Astrocyte (in vitro differentiated cells and primary cell): ENCODE measurements at regions not wholly inside any gene's neighbourhood (a gene's known extent, or its start where the extent isn't known, plus 50 kb on each side); places are given as distances from the start of the nearest gene placed in this dataset.
"Not testable (repeated sequence)": the region's sequence is repeated elsewhere in the genome, so short reads cannot be mapped to it uniquely, and the experiment has no call there.

Experiments
- DNase-seq: peaks from one replicate; pipeline ENCODE4 v3.0.0-alpha.2; 2010; ENCODE audit warnings: low read depth
- FAIRE-seq: peaks from 2 replicates; lab custom pipeline; 2011; peaks lifted over from hg19 to GRCh38; lab: Jason Lieb, UNC
- H2AFZ ChIP-seq: 2 replicates; pipeline ENCODE4 v1.6.0; 2012; ENCODE audit warnings: low read depth, low read length, inconsistent platforms
- H3K27ac ChIP-seq: 2 replicates; pipeline ENCODE4 v1.5.1; 2011; ENCODE audit warnings: low read depth, low read length, inconsistent platforms
- H3K27me3 ChIP-seq: 2 replicates; pipeline ENCODE4 v1.6.0; 2011; ENCODE audit warnings: low read length, inconsistent platforms; ENCODE audit not compliant: insufficient read depth
- H3K36me3 ChIP-seq: 2 replicates; pipeline ENCODE4 v1.5.1; 2011; ENCODE audit warnings: low read length, inconsistent platforms; ENCODE audit not compliant: insufficient read depth
- H3K4me1 ChIP-seq: 2 replicates; pipeline ENCODE4 v1.5.1; 2011; ENCODE audit warnings: low read length, inconsistent platforms; ENCODE audit not compliant: insufficient read depth
- H3K4me2 ChIP-seq: 2 replicates; pipeline ENCODE4 v1.6.0; 2012; ENCODE audit warnings: low read length, inconsistent platforms
- H3K4me3 ChIP-seq: 2 replicates; pipeline ENCODE4 v1.5.1; 2011; ENCODE audit warnings: low read depth, mild to moderate bottlenecking, low read length, inconsistent platforms; ENCODE audit not compliant: insufficient read depth
- H3K79me2 ChIP-seq: 2 replicates; pipeline ENCODE4 v1.6.0; 2012; ENCODE audit warnings: mild to moderate bottlenecking, low read length, inconsistent platforms; ENCODE audit not compliant: insufficient read depth
- H3K9ac ChIP-seq: 2 replicates; pipeline ENCODE4 v1.6.0; 2012; ENCODE audit warnings: mild to moderate bottlenecking, low read length, inconsistent platforms
- H3K9me3 ChIP-seq: 2 replicates; pipeline ENCODE4 v1.5.1; 2012; ENCODE audit warnings: low read depth, mild to moderate bottlenecking, low read length, inconsistent platforms; ENCODE audit not compliant: insufficient read depth
- H4K20me1 ChIP-seq: 2 replicates; pipeline ENCODE4 v1.6.0; 2012; ENCODE audit warnings: low read length, inconsistent platforms; ENCODE audit not compliant: insufficient read depth
- H3K27ac Mint-ChIP-seq: one replicate; pipeline ENCODE4 v1.8.0; 2021; ENCODE audit warnings: mild to moderate bottlenecking, mixed read lengths; ENCODE audit not compliant: unreplicated experiment
- H3K27me3 Mint-ChIP-seq: one replicate; pipeline ENCODE4 v1.8.0; 2021; ENCODE audit warnings: low read depth, mixed read lengths; ENCODE audit not compliant: unreplicated experiment
- H3K36me3 Mint-ChIP-seq: one replicate; pipeline ENCODE4 v1.8.0; 2021; ENCODE audit warnings: low read depth, mixed read lengths; ENCODE audit not compliant: unreplicated experiment
- H3K4me1 Mint-ChIP-seq: one replicate; pipeline ENCODE4 v1.8.0; 2021; ENCODE audit warnings: low read depth, mixed read lengths; ENCODE audit not compliant: unreplicated experiment
- H3K4me3 Mint-ChIP-seq: one replicate; pipeline ENCODE4 v1.8.0; 2021; ENCODE audit warnings: mild to moderate bottlenecking, moderate library complexity, mixed read lengths; ENCODE audit not compliant: unreplicated experiment
- H3K9me3 Mint-ChIP-seq: one replicate; pipeline ENCODE4 v1.8.0; 2021; ENCODE audit warnings: mild to moderate bottlenecking, mixed read lengths; ENCODE audit not compliant: unreplicated experiment
- CTCF ChIP-seq: IDR thresholded peaks from 2 replicates; pipeline ENCODE4 v1.5.1; 2011; ENCODE audit warnings: low read depth, mild to moderate bottlenecking, inconsistent platforms, low read length, moderate library complexity; ENCODE audit not compliant: insufficient read depth
- EZH2 ChIP-seq: IDR thresholded peaks from 2 replicates; pipeline ENCODE4 v1.6.1; 2012; ENCODE audit warnings: mild to moderate bottlenecking, low read length, inconsistent platforms; ENCODE audit not compliant: insufficient read depth

- H3K9ac ChIP-seq: no peak overlapping the region
- H3K27me3 ChIP-seq: no peaks in the 10 kb centered on the region
- no peaks in the 10 kb centered on the region for H4K20me1 ChIP-seq
- TF ChIP-seq CTCF: no peak
- TF ChIP-seq EZH2: no peak
- Mint-ChIP-seq H3K27ac (no peak overlapping the region), H3K4me3 (no peak overlapping the region), H3K36me3 (no peaks in the 10 kb centered on the region), H3K27me3 (no peaks in the 10 kb centered on the region), H3K9me3 (no peaks in the 10 kb centered on the region), H3K4me1 (no peaks in the 10 kb centered on the region)
- no peak overlapping the region for H3K27ac ChIP-seq
- FAIRE-seq (no peak), DNase-seq (no peak)
- H3K79me2 ChIP-seq: no peaks in the 10 kb centered on the region
- no peak overlapping the region for H3K4me3 ChIP-seq
- no peaks in the 10 kb centered on the region for H3K4me1 ChIP-seq
- H3K4me2 ChIP-seq: no peak overlapping the region
- H3K9me3 ChIP-seq: no peaks in the 10 kb centered on the region
- H3K36me3 ChIP-seq: no peaks in the 10 kb centered on the region
- no peak overlapping the region for H2AFZ ChIP-seq
Observed at GRCh38 chr7:146028251-146028750, 88.3 kb upstream of the CNTNAP2 start.

GRCh38 chr7:146027243-146027642, 89.4 kb upstream of the CNTNAP2 start:
- no peak overlapping the region for H2AFZ ChIP-seq
- H3K4me2 ChIP-seq: no peak overlapping the region
- H3K4me3 Mint-ChIP-seq: no peak overlapping the region
- DNase-seq (no peak), FAIRE-seq (no peak)
- H3K4me1 Mint-ChIP-seq: no peaks in the 10 kb centered on the region
- H3K36me3 Mint-ChIP-seq: no peaks in the 10 kb centered on the region
- no peaks in the 10 kb centered on the region for H3K9me3 ChIP-seq
- no peaks in the 10 kb centered on the region for H3K27me3 ChIP-seq
- H3K4me3 ChIP-seq: no peak overlapping the region
- no peak overlapping the region for H3K27ac Mint-ChIP-seq
- H3K9ac ChIP-seq: no peak overlapping the region
- no peaks in the 10 kb centered on the region for H4K20me1 ChIP-seq
- H3K36me3 ChIP-seq: no peaks in the 10 kb centered on the region
- H3K27me3 Mint-ChIP-seq: no peaks in the 10 kb centered on the region
- no peak overlapping the region for H3K27ac ChIP-seq
- H3K9me3 Mint-ChIP-seq: no peaks in the 10 kb centered on the region
- TF ChIP-seq CTCF: no peak
- no peak for TF ChIP-seq EZH2
- H3K79me2 ChIP-seq: no peaks in the 10 kb centered on the region
- H3K4me1 ChIP-seq: no peaks in the 10 kb centered on the region

- no peak overlapping the region for H3K27ac ChIP-seq
- no peaks in the 10 kb centered on the region for H3K27me3 ChIP-seq
- no peaks in the 10 kb centered on the region for H3K79me2 ChIP-seq
- H2AFZ ChIP-seq: no peak overlapping the region
- no peak for DNase-seq
- no peak overlapping the region for H3K4me2 ChIP-seq
- Mint-ChIP-seq H3K36me3 (no peaks in the 10 kb centered on the region), H3K9me3 (no peaks in the 10 kb centered on the region), H3K4me1 (no peaks in the 10 kb centered on the region), H3K4me3 (no peak overlapping the region), H3K27ac (no peak overlapping the region), H3K27me3 (no peaks in the 10 kb centered on the region)
- TF ChIP-seq EZH2 (no peak), CTCF (no peak)
- no peak overlapping the region for H3K4me3 ChIP-seq
- H4K20me1 ChIP-seq: no peaks in the 10 kb centered on the region
- FAIRE-seq: no peak
- H3K9ac ChIP-seq: no peak overlapping the region
- H3K9me3 ChIP-seq: no peaks in the 10 kb centered on the region
- H3K36me3 ChIP-seq: no peaks in the 10 kb centered on the region
- no peaks in the 10 kb centered on the region for H3K4me1 ChIP-seq
Observed at GRCh38 chr7:146022776-146023175, 93.8 kb upstream of the CNTNAP2 start.

GRCh38 chr7:146019041-146020004, 97.3 kb upstream of the CNTNAP2 start:
- H3K9me3 ChIP-seq, H3K36me3 ChIP-seq, H3K4me2 ChIP-seq, FAIRE-seq, H3K27ac ChIP-seq, H3K79me2 ChIP-seq, H3K27me3 ChIP-seq, H4K20me1 ChIP-seq, H3K36me3 Mint-ChIP-seq, H3K4me1 Mint-ChIP-seq, H3K27me3 Mint-ChIP-seq, DNase-seq, H3K4me3 Mint-ChIP-seq, H3K4me3 ChIP-seq, H3K4me1 ChIP-seq, H3K9ac ChIP-seq, H3K27ac Mint-ChIP-seq, H2AFZ ChIP-seq, H3K9me3 Mint-ChIP-seq: not testable (repeated sequence)
